Gastrocnemius medialis (tissue), 4 donors: ENCODE measurements at regions not wholly inside any gene's neighbourhood (a gene's known extent, or its start where the extent isn't known, plus 50 kb on each side); places are given as distances from the start of the nearest gene placed in this dataset.

Experiments
- ATAC-seq, 2 donors: fragments of 150-250 bp; one replicate each; pipeline ENCODE4 v1.9.1; 2016
- DNase-seq, 2 donors: peaks; one replicate each; pipeline ENCODE4 v3.0.0-alpha.2; 2019
- H3K27ac ChIP-seq, 4 donors: fragments of 200-600 bp; sonication (generic); 1 replicate in 1 of 4; 2 replicates in 3 of 4; pipeline ENCODE4 v1.5.1; 2016 to 2018; ENCODE audit warnings: mild to moderate bottlenecking in 2 of 4, moderate library complexity in 1 of 4
- H3K27me3 ChIP-seq, 3 donors: fragments of 200-600 bp; sonication (generic) in 2 of 3; 1 replicate in 1 of 3; 2 replicates in 2 of 3; pipeline versions ENCODE4 v1.5.1 to v1.6.0; 2016 to 2019; ENCODE audit warnings: mild to moderate bottlenecking in 1 of 3, moderate library complexity in 1 of 3
- H3K36me3 ChIP-seq, 2 donors: fragments of 200-600 bp; sonication (generic) in 1 of 2; one replicate each; pipeline ENCODE4 v1.5.1; 2017 to 2018
- H3K4me1 ChIP-seq, 2 donors: fragments of 200-600 bp; sonication (generic) in 1 of 2; one replicate each; pipeline ENCODE4 v1.5.1; 2016 to 2017; ENCODE audit warnings: mild to moderate bottlenecking in 2 of 2
- H3K4me3 ChIP-seq, 4 donors: fragments of 200-600 bp; sonication (generic) in 3 of 4; 1 replicate in 1 of 4; 2 replicates in 3 of 4; pipeline ENCODE4 v1.5.1; 2016 to 2019; ENCODE audit warnings: mild to moderate bottlenecking in 2 of 4
- H3K9me3 ChIP-seq, 3 donors: fragments of 200-600 bp; sonication (generic) in 2 of 3; 1 replicate in 1 of 3; 2 replicates in 2 of 3; pipeline ENCODE4 v1.5.1; 2016 to 2019
- POLR2A ChIP-seq, 2 donors: fragments of 450-650 bp; IDR thresholded peaks; one replicate each; pipeline ENCODE4 v1.6.1; 2017; ENCODE audit warnings: antibody characterized with exemption in 2 of 2, mild to moderate bottlenecking in 2 of 2, moderate library complexity in 2 of 2
- in situ Hi-C, 4 donors: fragments of 200-750 bp; cut with MboI; loops; one replicate each; pipeline versions ENCODE4 v1.15.0 to v1.8.0; 2017; ENCODE audit warnings: low sequenced_read_pairs in 4 of 4
- intact Hi-C: fragments of 100-400 bp; cut with DNase I; formaldehyde crosslinking; loops from one replicate; pipeline ENCODE4 v1.15.1; 2023; ENCODE audit warnings: low total_unique reads
- TF ChIP-seq, protein P1 (sequence below), 5 experiments: fragments of 450-650 bp in 3 of 5; fragments of 200-600 bp in 2 of 5; sonication (generic) in 2 of 5; IDR thresholded peaks in 4 of 5; conservative IDR thresholded peaks in 1 of 5; 1 replicate in 4 of 5; 2 replicates in 1 of 5; pipeline ENCODE4 v1.5.1; 2016 to 2019; ENCODE audit warnings: antibody characterized with exemption in 5 of 5, mild to moderate bottlenecking in 3 of 5, moderate library complexity in 3 of 5

DNA sequence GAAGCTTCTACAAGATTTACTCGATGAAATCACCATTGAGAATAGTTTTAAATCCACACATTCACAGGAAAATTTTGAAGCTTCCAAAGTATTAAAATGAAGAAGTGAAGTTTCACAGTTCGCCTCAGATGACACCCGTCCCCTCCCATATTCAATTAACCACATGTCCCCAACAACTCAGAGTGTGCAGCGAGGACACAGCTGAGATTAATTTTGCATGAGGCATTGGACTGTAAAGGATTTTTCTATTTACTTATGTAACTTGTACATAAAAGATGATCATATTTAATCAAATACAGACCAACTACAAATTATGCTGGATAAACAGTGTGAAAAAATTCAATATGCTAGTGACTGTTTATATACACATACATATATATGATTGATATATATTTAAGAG lies 84.7 kb upstream of the OLFM1 start:
- in situ Hi-C loops (no loop called here), intact Hi-C loops (no loop called here)
- Histone ChIP-seq H3K27ac (no peak overlapping the region), H3K9me3 (no peaks in the 10 kb centered on the region), H3K4me3 (no peak overlapping the region), H3K27me3 (peaks cover 0 to 3% (median 0%) of the 10 kb centered on the region in 3 donors), H3K4me1 (no peaks in the 10 kb centered on the region), H3K36me3 (no peaks in the 10 kb centered on the region)
- DNase-seq (no peak), ATAC-seq (no peak)
- TF ChIP-seq, protein P1, sequence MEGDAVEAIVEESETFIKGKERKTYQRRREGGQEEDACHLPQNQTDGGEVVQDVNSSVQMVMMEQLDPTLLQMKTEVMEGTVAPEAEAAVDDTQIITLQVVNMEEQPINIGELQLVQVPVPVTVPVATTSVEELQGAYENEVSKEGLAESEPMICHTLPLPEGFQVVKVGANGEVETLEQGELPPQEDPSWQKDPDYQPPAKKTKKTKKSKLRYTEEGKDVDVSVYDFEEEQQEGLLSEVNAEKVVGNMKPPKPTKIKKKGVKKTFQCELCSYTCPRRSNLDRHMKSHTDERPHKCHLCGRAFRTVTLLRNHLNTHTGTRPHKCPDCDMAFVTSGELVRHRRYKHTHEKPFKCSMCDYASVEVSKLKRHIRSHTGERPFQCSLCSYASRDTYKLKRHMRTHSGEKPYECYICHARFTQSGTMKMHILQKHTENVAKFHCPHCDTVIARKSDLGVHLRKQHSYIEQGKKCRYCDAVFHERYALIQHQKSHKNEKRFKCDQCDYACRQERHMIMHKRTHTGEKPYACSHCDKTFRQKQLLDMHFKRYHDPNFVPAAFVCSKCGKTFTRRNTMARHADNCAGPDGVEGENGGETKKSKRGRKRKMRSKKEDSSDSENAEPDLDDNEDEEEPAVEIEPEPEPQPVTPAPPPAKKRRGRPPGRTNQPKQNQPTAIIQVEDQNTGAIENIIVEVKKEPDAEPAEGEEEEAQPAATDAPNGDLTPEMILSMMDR (IDR thresholded peaks at IDR 0.05 in 4 of 5, conservative IDR thresholded peaks at IDR 0.05 in 1 of 5), result no peak
- TF ChIP-seq POLR2A (IDR thresholded peaks at IDR 0.05), result no peak

DNA sequence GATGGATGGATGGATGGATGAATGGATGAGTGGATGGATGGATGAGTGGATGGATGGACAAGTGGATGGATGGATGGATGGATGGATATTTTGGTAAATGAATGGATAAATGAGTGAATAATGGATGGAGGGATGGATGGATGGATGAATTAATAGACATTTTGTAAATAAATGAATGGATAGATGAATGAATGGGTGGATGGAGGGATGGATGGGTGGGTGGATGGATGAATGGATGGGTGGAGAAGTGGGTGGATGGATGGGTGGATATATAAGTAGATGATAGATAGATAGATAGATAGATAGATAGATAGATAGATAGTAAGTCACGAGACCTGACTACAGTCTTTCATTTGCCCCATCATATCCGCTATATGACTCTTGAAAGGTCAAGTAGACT lies 82.7 kb upstream of the OLFM1 start:
- H3K4me1 ChIP-seq, result no peaks in the 10 kb centered on the region
- DNase-seq (no peak), ATAC-seq (no peak)
- H3K4me3 ChIP-seq, result no peak overlapping the region
- no peak for TF ChIP-seq POLR2A (IDR thresholded peaks at IDR 0.05)
- TF ChIP-seq, protein P1 (IDR thresholded peaks at IDR 0.05 in 4 of 5, conservative IDR thresholded peaks at IDR 0.05 in 1 of 5), result no peak
- no peaks in the 10 kb centered on the region for H3K27me3 ChIP-seq
- H3K27ac ChIP-seq, result no peak overlapping the region
- H3K36me3 ChIP-seq, result no peaks in the 10 kb centered on the region
- no peaks in the 10 kb centered on the region for H3K9me3 ChIP-seq
- in situ Hi-C loops (no loop called here), intact Hi-C loops (no loop called here)

DNA sequence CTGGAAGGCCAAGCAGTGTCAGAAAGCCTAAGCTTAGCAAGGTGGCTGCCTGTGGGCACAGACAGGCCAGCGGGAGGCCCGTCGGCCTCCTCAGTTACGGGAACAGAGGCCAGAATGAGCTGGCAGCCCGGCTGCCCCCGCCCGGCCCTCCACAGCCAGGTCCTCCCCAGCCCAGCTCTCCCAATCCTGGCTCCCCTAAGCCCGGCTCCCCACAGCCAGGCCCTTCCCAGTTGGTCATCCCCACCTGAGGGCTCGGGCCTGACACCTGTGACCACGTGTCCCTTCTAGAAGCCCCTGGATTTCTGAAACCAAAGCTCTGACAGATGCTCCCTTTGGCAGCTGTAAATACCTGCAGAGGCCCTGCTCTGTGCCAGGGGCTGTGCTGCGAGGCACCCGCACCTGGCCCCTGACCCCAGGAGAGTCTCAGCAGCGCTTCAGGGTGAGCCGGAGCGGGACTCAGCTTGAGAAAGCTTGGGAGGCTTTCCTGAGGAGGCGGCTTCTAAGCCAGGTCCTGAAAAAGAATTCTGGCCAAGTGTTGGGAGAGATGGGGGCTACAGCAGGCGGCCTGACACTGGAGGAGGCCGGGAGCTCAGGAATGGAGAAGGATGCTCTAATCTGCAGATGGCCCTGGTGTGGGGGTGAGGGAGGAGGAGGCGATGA lies 80.4 kb upstream of the OLFM1 start:
- H3K4me1 ChIP-seq, result no peaks in the 10 kb centered on the region
- H3K36me3 ChIP-seq, result no peaks in the 10 kb centered on the region
- H3K9me3 ChIP-seq, result no peaks in the 10 kb centered on the region
- in situ Hi-C loops (no loop called here), intact Hi-C loops (no loop called here)
- TF ChIP-seq POLR2A (IDR thresholded peaks at IDR 0.05), result no peak
- TF ChIP-seq, protein P1 (IDR thresholded peaks at IDR 0.05 in 4 of 5, conservative IDR thresholded peaks at IDR 0.05 in 1 of 5), result no peak
- no peak overlapping the region for H3K27ac ChIP-seq
- no peak for DNase-seq
- no peaks in the 10 kb centered on the region for H3K27me3 ChIP-seq
- ATAC-seq, result no peak
- no peak overlapping the region for H3K4me3 ChIP-seq

DNA sequence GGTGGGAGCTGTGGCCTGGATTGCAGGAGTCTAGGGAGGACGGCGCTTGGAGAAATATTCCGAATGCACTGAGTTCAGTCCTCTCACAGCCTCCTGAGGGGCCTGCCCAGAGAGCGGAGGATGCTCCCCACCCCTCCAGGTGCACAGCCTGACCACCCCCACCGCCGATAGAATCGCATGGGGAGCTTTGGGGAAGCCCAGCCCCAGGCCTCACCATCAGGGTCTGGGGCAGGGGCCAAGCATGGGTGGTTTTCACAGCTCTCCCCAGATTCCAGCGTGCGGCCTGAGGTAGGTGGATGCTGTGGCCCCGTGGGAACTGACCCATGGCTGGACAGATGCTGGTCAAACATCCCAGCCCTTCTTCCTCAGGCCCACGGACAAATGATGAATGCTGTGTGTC lies 79.9 kb upstream of the OLFM1 start:
- in situ Hi-C loops, result no loop called here
- TF ChIP-seq, protein P1 (IDR thresholded peaks at IDR 0.05 in 4 of 5, conservative IDR thresholded peaks at IDR 0.05 in 1 of 5), result no peak
- TF ChIP-seq POLR2A (IDR thresholded peaks at IDR 0.05), result no peak
- DNase-seq (no peak), ATAC-seq (no peak)
- no peak overlapping the region for H3K4me3 ChIP-seq
- H3K27ac ChIP-seq, result no peak overlapping the region
- no peaks in the 10 kb centered on the region for H3K27me3 ChIP-seq
- H3K4me1 ChIP-seq, result no peaks in the 10 kb centered on the region
- intact Hi-C loops, result no loop called here
- no peaks in the 10 kb centered on the region for H3K9me3 ChIP-seq
- H3K36me3 ChIP-seq, result no peaks in the 10 kb centered on the region

DNA sequence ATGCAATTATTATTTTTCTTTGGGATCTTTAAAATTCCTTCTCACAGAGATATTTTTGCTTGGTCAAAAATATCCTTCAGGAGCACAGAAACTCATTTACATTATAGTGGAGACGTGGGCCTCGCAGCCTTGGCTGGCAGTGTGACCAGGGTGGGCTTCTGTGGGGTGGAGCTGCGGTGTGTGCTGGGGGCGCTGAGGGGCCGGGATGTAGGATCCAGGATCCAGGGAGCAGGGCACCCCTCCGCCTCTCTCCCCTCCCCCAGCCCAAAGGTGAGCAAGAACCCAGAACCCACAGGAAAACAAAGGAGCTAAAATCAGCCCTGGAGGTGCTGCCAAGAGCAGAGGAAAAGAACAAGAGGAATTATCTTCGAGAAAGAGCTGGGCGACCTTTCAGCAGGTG lies 79.1 kb upstream of the OLFM1 start:
- H3K36me3 ChIP-seq, result no peaks in the 10 kb centered on the region
- no peak overlapping the region for H3K4me3 ChIP-seq
- no peaks in the 10 kb centered on the region for H3K27me3 ChIP-seq
- TF ChIP-seq POLR2A (IDR thresholded peaks at IDR 0.05), result no peak
- TF ChIP-seq, protein P1 (IDR thresholded peaks at IDR 0.05 in 4 of 5, conservative IDR thresholded peaks at IDR 0.05 in 1 of 5), result no peak
- no peaks in the 10 kb centered on the region for H3K9me3 ChIP-seq
- ATAC-seq, result no peak
- no peaks in the 10 kb centered on the region for H3K4me1 ChIP-seq
- H3K27ac ChIP-seq, result no peak overlapping the region
- DNase-seq, result no peak
- in situ Hi-C loops (no loop called here), intact Hi-C loops (no loop called here)
